K562 (cell line): ENCODE measurements at regions not wholly inside any gene's neighbourhood (a gene's known extent, or its start where the extent isn't known, plus 50 kb on each side); places are given as distances from the start of the nearest gene placed in this dataset.

Experiments
- ATAC-seq: fragments of 200-7000 bp; cut with Tn5 transposase; 3 replicates; pipeline ENCODE4 v1.9.1; 2020; ENCODE audit warnings: moderate library complexity
- BruUV-seq: library from RNA; stranded (reverse); fragments of 400-500 nt; replicated peaks from 2 replicates; lab custom pipeline; 2021; lab: Mats Ljungman, UMichigan
- CTCF ChIA-PET: fragments of 300-600 bp; formaldehyde crosslinking; extraction: SDS; loops from one replicate; lab custom pipeline; 2021; ENCODE audit warnings: low intra/inter-chr PET ratio; lab: Yijun Ruan, JAX
- POLR2A ChIA-PET: fragments of 300-600, 350-650 bp; sonication (Branson Sonifier 250); formaldehyde crosslinking; extraction: SDS; loops from one replicate; lab custom pipeline; 2021; ENCODE audit warnings: antibody characterized with exemption, inconsistent platforms; lab: Yijun Ruan, JAX
- DNase-seq, 4 experiments: peaks; one replicate each; pipeline versions ENCODE4 v3.0.0 to v3.0.0-alpha.2; 2011 to 2018; ENCODE audit warnings: low spot score in 3 of 4, mixed read lengths in 3 of 4; ENCODE audit errors: extremely low read depth in 1 of 4
- FAIRE-seq: peaks from 2 replicates; lab custom pipeline; 2011; peaks lifted over from hg19 to GRCh38; lab: Jason Lieb, UNC
- H2AFZ ChIP-seq: 2 replicates; pipeline ENCODE4 v1.6.0; 2011; ENCODE audit warnings: low read depth, low read length, control low read depth, inconsistent platforms
- H3K27ac ChIP-seq: fragments of 200-600 bp; 3 replicates; pipeline ENCODE4 v1.8.0; 2011; ENCODE audit warnings: low read depth, mild to moderate bottlenecking, control low read depth, inconsistent platforms, low read length, moderate library complexity, mixed read lengths; ENCODE audit errors: extremely low read depth
- H3K27me3 ChIP-seq, 2 experiments: fragments of 300-600 bp in 1 of 2; 2 replicates in 1 of 2; 3 replicates in 1 of 2; pipeline versions ENCODE4 v1.6.0 to v1.8.0; 2011; ENCODE audit warnings: inconsistent platforms in 2 of 2, low read length in 2 of 2, mild to moderate bottlenecking in 1 of 2, mixed read lengths in 1 of 2, moderate library complexity in 1 of 2; ENCODE audit not compliant: control insufficient read depth in 2 of 2, insufficient read depth in 2 of 2
- H3K36me3 ChIP-seq: fragments of 300-600 bp; 3 replicates; pipeline ENCODE4 v1.8.0; 2011; ENCODE audit warnings: mild to moderate bottlenecking, low read length, inconsistent platforms; ENCODE audit not compliant: control insufficient read depth, insufficient read depth
- H3K4me1 ChIP-seq, 2 experiments: fragments of 200-600 bp in 1 of 2; replicated peaks in 1 of 2; 2 replicates in 1 of 2; 3 replicates in 1 of 2; pipeline versions ENCODE4 v1.5.1 to v1.8.0; 2011; ENCODE audit warnings: inconsistent platforms in 2 of 2, low read length in 2 of 2, mild to moderate bottlenecking in 1 of 2, mixed read lengths in 1 of 2, moderate library complexity in 1 of 2; ENCODE audit not compliant: control insufficient read depth in 2 of 2, insufficient read depth in 2 of 2
- H3K4me2 ChIP-seq: 2 replicates; pipeline ENCODE4 v1.6.1; 2011; ENCODE audit warnings: low read length, control low read depth, inconsistent platforms, mixed read lengths; ENCODE audit not compliant: insufficient read depth
- H3K4me3 ChIP-seq: fragments of 200-600 bp; sonication (generic), shearing (Covaris generic); 2 replicates; pipeline ENCODE4 v1.5.1; 2016; ENCODE audit warnings: control low read depth, inconsistent platforms
- H3K79me2 ChIP-seq: fragments of 200-600 bp; 3 replicates; pipeline ENCODE4 v1.8.0; 2011; ENCODE audit warnings: low read length, inconsistent platforms; ENCODE audit not compliant: control insufficient read depth, insufficient read depth
- H3K9ac ChIP-seq, 2 experiments: 2 replicates each; pipeline versions ENCODE4 v1.6.0 to v1.6.1; 2011; ENCODE audit warnings: low read depth in 2 of 2, low read length in 2 of 2, control low read depth in 1 of 2, inconsistent platforms in 1 of 2, mild to moderate bottlenecking in 1 of 2, mixed read lengths in 1 of 2; ENCODE audit not compliant: insufficient read depth in 1 of 2
- H3K9me1 ChIP-seq: one replicate; pipeline ENCODE4 v1.6.0; 2011; ENCODE audit warnings: inconsistent platforms, mild to moderate bottlenecking, low read length, moderate library complexity; ENCODE audit not compliant: control insufficient read depth, insufficient read depth
- H3K9me3 ChIP-seq: replicated peaks from 2 replicates; pipeline ENCODE4 v1.5.1; 2011; ENCODE audit warnings: low read depth, low read length, inconsistent platforms; ENCODE audit not compliant: control insufficient read depth, insufficient read depth
- H4K20me1 ChIP-seq: replicated peaks from 2 replicates; pipeline ENCODE4 v1.6.1; 2011; ENCODE audit warnings: low read length, inconsistent platforms, mixed read lengths; ENCODE audit not compliant: control insufficient read depth, insufficient read depth
- CBFA2T2 ChIP-seq: fragments of 450-650 bp; conservative IDR thresholded peaks from 2 replicates; pipeline ENCODE4 v1.6.1; 2017; ENCODE audit warnings: mild to moderate bottlenecking
- ZBTB11 ChIP-seq, 3 experiments: fragments of 200-800 bp in 1 of 3; fragments of 250-450 bp in 1 of 3; fragments of 450-650 bp in 1 of 3; sonication (Bioruptor Pico) in 1 of 3; sonication (Bioruptor generic) in 1 of 3; formaldehyde crosslinking in 1 of 3; IDR thresholded peaks; 2 replicates each; pipeline versions ENCODE4 v1.6.1 to v1.8.0; 2016 to 2022; ENCODE audit warnings: mild to moderate bottlenecking in 2 of 3, missing genetic modification characterization in 2 of 3, missing compliant biosample characterization in 1 of 3, moderate library complexity in 1 of 3
- WGBS: fragments of 100-300 bp; shearing (Covaris generic); methylation state at CpG from one replicate; pipeline ENCODE4 v1.1.6; 2016; ENCODE audit warnings: low coverage, mixed read lengths; ENCODE audit not compliant: insufficient coverage; ENCODE audit errors: missing lambda C conversion rate; 5-methylcytosine and 5-hydroxymethylcytosine counted together
- in situ Hi-C: fragments of 300-500 bp; cut with MboI; formaldehyde crosslinking; loops from 4 replicates; pipeline ENCODE4 v1.15.0; 2018; ENCODE audit warnings: inconsistent platforms, mixed read lengths
- intact Hi-C: fragments of 100-400 bp; cut with micrococcal nuclease; formaldehyde crosslinking; loops from 2 replicates; pipeline ENCODE4 v1.14.2; 2022

DNA sequence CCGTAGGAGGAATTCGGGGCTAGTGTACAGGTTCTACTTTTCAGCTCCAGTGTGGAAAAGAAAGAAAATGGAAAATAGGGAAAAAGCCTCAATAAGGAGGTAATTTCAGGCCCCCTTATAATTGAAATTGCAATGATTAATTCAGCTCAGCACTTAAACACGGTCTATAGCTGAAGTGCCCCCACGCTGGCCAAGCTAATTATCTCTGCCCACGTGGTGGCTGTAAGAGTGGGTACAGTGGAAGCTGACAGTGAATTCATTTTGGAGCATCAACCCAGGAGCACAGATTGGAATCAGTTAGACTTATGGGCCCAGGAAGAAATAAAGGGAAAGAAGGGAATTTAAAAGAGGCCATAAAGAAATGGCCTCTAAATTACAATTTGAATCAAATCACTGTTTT lies 631.1 kb upstream of the CPEB2 start:
- Histone ChIP-seq H3K36me3 (no peaks in the 10 kb centered on the region), H3K4me2 (no peak overlapping the region), H4K20me1 (no peaks in the 10 kb centered on the region), H3K9me3 (0 out of 2 replicates have a peak, but pooled peaks cover 1% of the 10 kb centered on the region), H2AFZ (no peak overlapping the region), H3K79me2 (no peaks in the 10 kb centered on the region), H3K4me1 (no peaks in the 10 kb centered on the region), H3K27ac (no peak overlapping the region), H3K27me3 (no peaks in the 10 kb centered on the region), H3K9me1 (no peaks in the 10 kb centered on the region), H3K4me3 (no peak overlapping the region), H3K9ac (no peak overlapping the region)
- no peak for ATAC-seq
- 0% methylated on average over 5 of the region's 5 CpGs for WGBS
- no peak for DNase-seq
- ChIA-PET CTCF (no interaction called here), POLR2A (interaction anchor here (0.6 kb wide), 1 partner anchor 424 kb away, joined by 3 read pairs; no protein-coding TSS in a partner anchor)
- TF ChIP-seq CBFA2T2 (no peak), ZBTB11 (CRISPR knock-in tag; IDR thresholded peaks at IDR 0.05) (no peak)
- intact Hi-C loops, result no loop called here
- in situ Hi-C loops, result no loop called here
- FAIRE-seq, result no peak
- no TSS peak for BruUV-seq
